ENCODE measurements at regions not wholly inside any gene's neighbourhood (a gene's known extent, or its start where the extent isn't known, plus 50 kb on each side); places are given as distances from the start of the nearest gene placed in this dataset.

DNA sequence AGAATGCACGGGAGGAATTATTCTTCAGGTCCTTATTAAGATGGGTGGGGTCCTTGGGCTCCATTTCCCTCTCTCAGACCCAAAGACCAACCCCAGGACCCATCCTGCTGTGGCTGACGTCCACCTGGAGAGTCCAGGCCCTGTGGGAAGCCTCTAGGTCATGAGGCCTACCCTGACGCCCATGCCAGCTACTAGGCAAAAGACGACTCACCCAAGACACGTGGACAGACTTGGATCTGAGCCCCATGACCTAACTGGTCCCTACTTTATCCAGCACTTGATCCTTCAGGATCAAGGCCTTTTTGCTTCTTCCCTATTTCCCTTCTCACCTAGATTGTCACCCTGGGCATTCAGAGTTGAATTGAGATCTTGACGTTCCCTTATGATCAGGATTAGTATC lies 56.0 kb upstream of the CASZ1 start:
- no peak for TF ChIP-seq CTCF (IDR thresholded peaks at IDR 0.05; ENCODE audit: extremely low read depth in 1 of 2, insufficient read depth in 1 of 2, low read depth in 1 of 2, low read length in 2 of 2)
- no peak for TF ChIP-seq POLR2A (IDR thresholded peaks at IDR 0.05; ENCODE audit: low read depth, low read length)
- TF ChIP-seq MAX (IDR thresholded peaks at IDR 0.05; ENCODE audit: insufficient read depth, insufficient read length), result no peak
- TF ChIP-seq GATA2 (IDR thresholded peaks at IDR 0.05; ENCODE audit: insufficient read depth, insufficient read length, low read depth, low read length), result no peak
